ENCODE measurements at regions not wholly inside any gene's neighbourhood (a gene's known extent, or its start where the extent isn't known, plus 50 kb on each side); places are given as distances from the start of the nearest gene placed in this dataset.
"Not testable (repeated sequence)": the region's sequence is repeated elsewhere in the genome, so short reads cannot be mapped to it uniquely, and the experiment has no call there.

- no peak for DNase-seq (ENCODE audit: low read depth)
These were observed 923.9 kb downstream of the CDH18 start for GRCh38 chr5:19064094-19064493.

- no peak for DNase-seq (ENCODE audit: low read depth)
These were observed 920.3 kb downstream of the CDH18 start for GRCh38 chr5:19067741-19068140.

GRCh38 chr5:19098434-19098833, 889.6 kb downstream of the CDH18 start:
- no peak for DNase-seq (ENCODE audit: low read depth)

GRCh38 chr5:19099195-19099594, 888.8 kb downstream of the CDH18 start:
- no peak for DNase-seq (ENCODE audit: low read depth)

GRCh38 chr5:19104948-19105347, 883.1 kb downstream of the CDH18 start:
- no peak for DNase-seq (ENCODE audit: low read depth)

- DNase-seq (ENCODE audit: low read depth): no peak
These were observed 865.1 kb downstream of the CDH18 start for GRCh38 chr5:19122923-19123322.

- DNase-seq (ENCODE audit: low read depth): no peak
These were observed 861.9 kb downstream of the CDH18 start for GRCh38 chr5:19125956-19126713.

- no peak for DNase-seq (ENCODE audit: low read depth)
These were observed 847.7 kb downstream of the CDH18 start for GRCh38 chr5:19140276-19140675.

- DNase-seq (ENCODE audit: low read depth): not testable (repeated sequence)
These were observed 846.0 kb downstream of the CDH18 start for GRCh38 chr5:19141937-19142524.

GRCh38 chr5:19142713-19143414, 845.1 kb downstream of the CDH18 start:
- not testable (repeated sequence) for DNase-seq (ENCODE audit: low read depth)

GRCh38 chr5:19143935-19144334, 844.1 kb downstream of the CDH18 start:
- DNase-seq (ENCODE audit: low read depth): no peak

- no peak for DNase-seq (ENCODE audit: low read depth)
These were observed 818.6 kb downstream of the CDH18 start for GRCh38 chr5:19169426-19169825.

GRCh38 chr5:19172926-19173470, 815.0 kb downstream of the CDH18 start:
- DNase-seq (ENCODE audit: low read depth): no peak

GRCh38 chr5:19175776-19176570, 812.0 kb downstream of the CDH18 start:
- DNase-seq (ENCODE audit: low read depth): no peak

- DNase-seq (ENCODE audit: low read depth): no peak
These were observed 808.4 kb downstream of the CDH18 start for GRCh38 chr5:19179571-19179970.

- no peak for DNase-seq (ENCODE audit: low read depth)
These were observed 798.8 kb downstream of the CDH18 start for GRCh38 chr5:19189176-19189575.

- no peak for DNase-seq (ENCODE audit: low read depth)
These were observed 794.4 kb downstream of the CDH18 start for GRCh38 chr5:19193631-19194030.

- DNase-seq (ENCODE audit: low read depth): no peak
These were observed 791.4 kb downstream of the CDH18 start for GRCh38 chr5:19196631-19197030.

GRCh38 chr5:19200251-19200650, 787.7 kb downstream of the CDH18 start:
- no peak for DNase-seq (ENCODE audit: low read depth)

GRCh38 chr5:19208397-19208796, 779.6 kb downstream of the CDH18 start:
- DNase-seq (ENCODE audit: low read depth): no peak

GRCh38 chr5:19210886-19211285, 777.1 kb downstream of the CDH18 start:
- no peak for DNase-seq (ENCODE audit: low read depth)

GRCh38 chr5:19229179-19229835, 758.7 kb downstream of the CDH18 start:
- no peak for DNase-seq (ENCODE audit: low read depth)

All from non-pigmented ciliary epithelial cell (primary cell).